Spleen (tissue), 11 donors: ENCODE measurements at regions not wholly inside any gene's neighbourhood (a gene's known extent, or its start where the extent isn't known, plus 50 kb on each side); places are given as distances from the start of the nearest gene placed in this dataset.

Source experiments
- DNase-seq: peaks from one replicate; pipeline ENCODE4 v3.0.0-alpha.2; 2020
- H3K27ac ChIP-seq, 8 donors: fragments of 200-600 bp; sonication (generic) in 7 of 8; 1 replicate in 4 of 8; 2 replicates in 4 of 8; pipeline versions ENCODE4 v1.5.0 to v1.8.0; 2016 to 2021; ENCODE audit warnings: inconsistent platforms in 4 of 8, mild to moderate bottlenecking in 4 of 8, moderate library complexity in 1 of 8
- H3K27me3 ChIP-seq, 7 donors: fragments of 200-600 bp; sonication (generic) in 6 of 7; replicated peaks in 1 of 7; 1 replicate in 4 of 7; 2 replicates in 3 of 7; pipeline versions ENCODE4 v1.5.0 to v1.8.0; 2016 to 2021; ENCODE audit warnings: inconsistent platforms in 3 of 7, mild to moderate bottlenecking in 1 of 7
- H3K36me3 ChIP-seq, 6 donors: fragments of 200-600 bp; sonication (generic) in 5 of 6; 1 replicate in 4 of 6; 2 replicates in 2 of 6; pipeline versions ENCODE4 v1.5.0 to v1.8.0; 2016 to 2021; ENCODE audit warnings: inconsistent platforms in 2 of 6
- H3K4me1 ChIP-seq, 6 donors: fragments of 200-600 bp; sonication (generic) in 5 of 6; 1 replicate in 3 of 6; 2 replicates in 3 of 6; pipeline versions ENCODE4 v1.5.0 to v1.8.0; 2016 to 2021; ENCODE audit warnings: inconsistent platforms in 3 of 6
- H3K4me3 ChIP-seq, 8 donors: fragments of 200-600 bp; sonication (generic) in 7 of 8; 1 replicate in 4 of 8; 2 replicates in 4 of 8; pipeline versions ENCODE4 v1.5.0 to v1.8.0; 2016 to 2021; ENCODE audit warnings: inconsistent platforms in 4 of 8, mild to moderate bottlenecking in 4 of 8, moderate library complexity in 2 of 8
- H3K9me3 ChIP-seq, 8 donors: fragments of 200-600 bp; sonication (generic) in 7 of 8; 1 replicate in 4 of 8; 2 replicates in 4 of 8; pipeline versions ENCODE4 v1.5.0 to v1.8.0; 2016 to 2021; ENCODE audit warnings: inconsistent platforms in 4 of 8
- POLR2A ChIP-seq, 3 donors: fragments of 450-650 bp; IDR thresholded peaks; one replicate each; pipeline ENCODE4 v1.5.1; 2017; ENCODE audit warnings: antibody characterized with exemption in 3 of 3, mild to moderate bottlenecking in 1 of 3
- POLR2AphosphoS5 ChIP-seq, 3 donors: sonication (generic); formaldehyde crosslinking; IDR thresholded peaks; one replicate each; pipeline ENCODE4 v1.5.1; 2017; ENCODE audit warnings: antibody characterized with exemption in 3 of 3
- WGBS, 5 donors: extraction: QIAGEN DNeasy Blood & Tissue Kit in 3 of 5; methylation state at CpG; one replicate each; pipeline versions ENCODE4 v1.1.5 to v1.1.7; 2013 to 2018; 5-methylcytosine and 5-hydroxymethylcytosine counted together
- intact Hi-C: fragments of 100-400 bp; cut with DNase I; formaldehyde crosslinking; loops from one replicate; pipeline ENCODE4 v1.15.0; 2023; ENCODE audit warnings: low total_unique reads
- TF ChIP-seq, protein P1 (sequence below), 11 experiments: fragments of 200-600 bp in 7 of 11; fragments of 450-650 bp in 4 of 11; sonication (generic) in 4 of 11; IDR thresholded peaks in 8 of 11; conservative IDR thresholded peaks in 3 of 11; 1 replicate in 7 of 11; 2 replicates in 4 of 11; pipeline versions ENCODE4 v1.4.0 to v1.8.0; 2016 to 2021; ENCODE audit warnings: antibody characterized with exemption in 11 of 11, inconsistent platforms in 4 of 11, mild to moderate bottlenecking in 1 of 11
- donor health status: healthy with polysubstance abuse.
- donor health status: DM: no; HTN: no; CAD: no; lungs with moderate emphysema.
- donor health status: DM: no; HTN: no; CAD: no.
- donor health status: Bipolar disorder and iron deficiency.
- donor health status: healthy.
- donor health status: DM: no; HTN: no; CAD: no.
- donor health status: DM: yes; HTN: yes; CAD: no.

GRCh38 chr6:88476388-88476787 is 310.2 kb upstream of the CNR1 start:
- H3K36me3 ChIP-seq, result no peaks in the 10 kb centered on the region
- DNase-seq, result no peak
- 70 to 79% (median 74%) methylated on average over 2 of the region's 2 CpGs for WGBS, 5 donors
- H3K27me3 ChIP-seq, result no peaks in the 10 kb centered on the region
- no peaks in the 10 kb centered on the region for H3K4me1 ChIP-seq
- H3K4me3 ChIP-seq, result no peak overlapping the region
- H3K9me3 ChIP-seq, result no peaks in the 10 kb centered on the region
- no peak overlapping the region for H3K27ac ChIP-seq
- intact Hi-C loops, result no loop called here
- TF ChIP-seq POLR2AphosphoS5 (IDR thresholded peaks at IDR 0.05), result no peak
- no peak for TF ChIP-seq POLR2A (IDR thresholded peaks at IDR 0.05)
- TF ChIP-seq, protein P1, sequence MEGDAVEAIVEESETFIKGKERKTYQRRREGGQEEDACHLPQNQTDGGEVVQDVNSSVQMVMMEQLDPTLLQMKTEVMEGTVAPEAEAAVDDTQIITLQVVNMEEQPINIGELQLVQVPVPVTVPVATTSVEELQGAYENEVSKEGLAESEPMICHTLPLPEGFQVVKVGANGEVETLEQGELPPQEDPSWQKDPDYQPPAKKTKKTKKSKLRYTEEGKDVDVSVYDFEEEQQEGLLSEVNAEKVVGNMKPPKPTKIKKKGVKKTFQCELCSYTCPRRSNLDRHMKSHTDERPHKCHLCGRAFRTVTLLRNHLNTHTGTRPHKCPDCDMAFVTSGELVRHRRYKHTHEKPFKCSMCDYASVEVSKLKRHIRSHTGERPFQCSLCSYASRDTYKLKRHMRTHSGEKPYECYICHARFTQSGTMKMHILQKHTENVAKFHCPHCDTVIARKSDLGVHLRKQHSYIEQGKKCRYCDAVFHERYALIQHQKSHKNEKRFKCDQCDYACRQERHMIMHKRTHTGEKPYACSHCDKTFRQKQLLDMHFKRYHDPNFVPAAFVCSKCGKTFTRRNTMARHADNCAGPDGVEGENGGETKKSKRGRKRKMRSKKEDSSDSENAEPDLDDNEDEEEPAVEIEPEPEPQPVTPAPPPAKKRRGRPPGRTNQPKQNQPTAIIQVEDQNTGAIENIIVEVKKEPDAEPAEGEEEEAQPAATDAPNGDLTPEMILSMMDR (IDR thresholded peaks at IDR 0.05 in 8 of 11, conservative IDR thresholded peaks at IDR 0.05 in 3 of 11), result no peak

- Histone ChIP-seq H3K27me3 (no peaks in the 10 kb centered on the region), H3K4me1 (no peaks in the 10 kb centered on the region), H3K4me3 (no peak overlapping the region), H3K36me3 (no peaks in the 10 kb centered on the region), H3K27ac (no peak overlapping the region), H3K9me3 (no peaks in the 10 kb centered on the region)
- intact Hi-C loops, result no loop called here
- TF ChIP-seq POLR2A (IDR thresholded peaks at IDR 0.05), result no peak
- no peak for DNase-seq
These were observed 308.6 kb upstream of the CNR1 start for GRCh38 chr6:88474720-88475119.

DNA sequence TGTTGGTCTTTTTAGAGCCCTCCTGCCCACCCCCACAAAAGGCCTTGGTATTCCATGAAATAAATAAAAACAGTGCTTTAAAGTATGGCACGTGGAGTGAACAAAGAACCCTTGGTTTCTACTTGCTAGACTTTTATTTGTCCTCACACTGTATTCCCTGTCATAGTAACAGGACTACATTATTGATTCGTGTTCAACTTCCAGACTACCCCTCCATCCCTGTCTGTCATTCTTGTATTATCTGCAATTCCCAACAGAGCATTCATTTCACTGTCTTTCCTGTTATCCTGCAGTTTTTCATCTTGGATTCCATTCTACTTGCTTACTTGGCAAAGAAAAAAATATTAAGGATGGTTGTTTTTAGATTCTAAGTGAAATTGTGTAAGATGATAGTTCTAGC is 307.4 kb upstream of the CNR1 start:
- TF ChIP-seq POLR2A (IDR thresholded peaks at IDR 0.05), result no peak
- TF ChIP-seq, protein P1 (IDR thresholded peaks at IDR 0.05 in 8 of 11, conservative IDR thresholded peaks at IDR 0.05 in 3 of 11), result no peak
- no peak for TF ChIP-seq POLR2AphosphoS5 (IDR thresholded peaks at IDR 0.05)
- no peaks in the 10 kb centered on the region for H3K27me3 ChIP-seq

DNA sequence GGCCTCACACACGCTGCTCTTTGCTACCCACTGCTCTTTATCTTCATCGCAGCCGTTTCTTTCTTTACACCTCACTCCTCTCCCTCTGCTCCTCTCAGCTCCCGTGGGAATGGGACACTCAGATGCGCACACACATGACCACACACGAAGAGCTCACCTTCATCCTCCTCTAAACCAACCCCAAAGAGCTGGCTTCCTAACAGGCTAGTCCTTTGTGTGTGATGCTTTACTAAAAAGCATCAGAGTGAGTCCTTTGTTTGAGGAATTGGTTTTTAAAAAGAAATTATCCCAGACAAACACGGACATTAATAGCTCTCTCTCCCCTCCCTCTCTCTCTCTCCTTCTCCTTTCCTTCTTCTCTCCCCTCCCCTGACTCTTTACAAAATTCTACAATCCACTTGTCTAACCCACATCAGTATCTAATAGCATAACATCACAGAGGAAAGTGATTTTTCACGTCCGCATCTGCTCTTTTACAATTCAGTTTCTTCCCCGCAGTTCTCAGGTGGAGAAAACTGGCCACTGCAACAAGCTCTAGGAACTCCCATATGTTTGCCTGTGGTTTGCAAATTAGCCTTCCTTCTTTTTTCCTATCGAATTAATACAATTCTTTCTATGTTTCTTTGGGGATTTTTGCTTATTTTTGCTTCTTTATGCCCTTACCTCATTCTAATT is 306.8 kb upstream of the CNR1 start:
- H3K4me3 ChIP-seq, result no peak overlapping the region
- H3K27ac ChIP-seq, result no peak overlapping the region

More for the DNA sequence above, 307.4 kb upstream of the CNR1 start:
- intact Hi-C loops, result no loop called here
- Histone ChIP-seq H3K4me1 (no peaks in the 10 kb centered on the region), H3K9me3 (no peaks in the 10 kb centered on the region), H3K36me3 (no peaks in the 10 kb centered on the region), H3K4me3 (no peak overlapping the region), H3K27ac (no peak overlapping the region)
- 59 to 81% (median 66%) methylated on average over 2 of the region's 2 CpGs for WGBS, 5 donors
- no peak for DNase-seq

More for the DNA sequence above, 306.8 kb upstream of the CNR1 start:
- 53 to 62% (median 54%) methylated on average over 11 of the region's 11 CpGs for WGBS, 5 donors
- Histone ChIP-seq H3K9me3 (no peaks in the 10 kb centered on the region), H3K36me3 (no peaks in the 10 kb centered on the region), H3K4me1 (no peaks in the 10 kb centered on the region), H3K27me3 (no peaks in the 10 kb centered on the region)
- DNase-seq, result no peak
- intact Hi-C loops, result no loop called here
- TF ChIP-seq, protein P1 (IDR thresholded peaks at IDR 0.05 in 8 of 11, conservative IDR thresholded peaks at IDR 0.05 in 3 of 11), result no peak
- TF ChIP-seq POLR2A (IDR thresholded peaks at IDR 0.05) (no peak), POLR2AphosphoS5 (IDR thresholded peaks at IDR 0.05) (no peak)
